ENCODE measurements at regions not wholly inside any gene's neighbourhood (a gene's known extent, or its start where the extent isn't known, plus 50 kb on each side); places are given as distances from the start of the nearest gene placed in this dataset.

- DNase-seq (ENCODE audit: low read depth in 2 of 2) = no peak
These were observed 125.8 kb upstream of the SPTLC3 start for GRCh38 chr20:12882832-12883506.

- DNase-seq (ENCODE audit: low read depth in 2 of 2) = no peak
These were observed 125.3 kb upstream of the SPTLC3 start for GRCh38 chr20:12883507-12883885.

DNA sequence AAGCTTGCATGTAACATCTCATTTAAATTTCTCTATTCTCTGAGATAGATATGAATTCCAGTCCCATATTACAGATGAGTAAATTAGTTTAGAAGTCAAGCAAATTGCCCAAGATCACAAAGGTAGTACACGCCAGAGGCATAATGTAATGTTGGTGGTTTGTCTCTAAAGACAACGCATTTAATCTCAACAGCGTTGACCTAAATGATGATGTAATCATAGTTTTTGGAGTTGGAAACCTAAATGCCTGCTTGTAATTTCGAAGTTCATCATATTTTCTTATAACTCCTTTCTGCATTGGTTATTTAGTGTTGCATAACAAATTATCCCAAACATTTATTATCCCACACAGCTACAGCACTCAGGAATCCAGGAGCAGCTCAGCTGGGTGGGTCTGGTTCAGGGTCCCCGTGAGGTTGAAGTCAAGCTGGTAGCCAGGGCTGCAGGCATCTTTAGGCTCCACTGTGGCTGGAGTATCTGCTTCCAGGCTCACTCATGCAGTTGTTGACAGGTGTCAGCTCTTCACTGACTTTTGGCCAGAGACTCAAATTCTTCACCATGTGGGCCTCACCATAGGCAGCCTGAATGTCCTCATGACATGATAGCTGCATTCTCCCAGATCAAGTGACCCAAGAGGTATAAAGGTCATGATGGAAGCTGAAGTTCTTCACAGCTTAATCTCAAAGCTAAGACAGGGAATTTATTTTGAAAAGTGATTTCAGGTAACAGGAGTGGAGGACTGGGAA, 122.0 kb upstream of the SPTLC3 start:
- no peak for DNase-seq (ENCODE audit: low read depth in 2 of 2)

GRCh38 chr20:12891643-12892042, 117.1 kb upstream of the SPTLC3 start:
- no peak for DNase-seq (ENCODE audit: low read depth in 2 of 2)

DNA sequence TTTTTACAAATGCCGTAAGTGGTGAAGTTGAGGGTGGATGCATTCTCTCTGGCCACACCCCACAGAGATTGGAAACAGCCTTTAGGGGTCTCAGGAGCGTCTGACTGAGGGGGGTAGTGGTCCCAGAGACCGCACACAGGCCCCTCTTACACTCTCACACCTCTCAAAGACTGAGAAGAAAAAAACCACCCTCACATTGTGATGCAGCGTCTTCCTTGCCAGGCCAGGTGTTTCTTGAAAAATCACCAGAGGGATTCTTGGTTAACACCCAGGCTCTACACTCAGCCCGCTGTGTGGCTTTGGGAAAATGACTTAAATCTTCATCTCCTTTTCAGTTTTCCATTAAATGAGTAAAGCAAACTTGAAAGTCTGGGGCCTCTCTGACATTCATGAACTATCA, 115.8 kb upstream of the SPTLC3 start:
- no peak for DNase-seq (ENCODE audit: low read depth in 2 of 2)

DNA sequence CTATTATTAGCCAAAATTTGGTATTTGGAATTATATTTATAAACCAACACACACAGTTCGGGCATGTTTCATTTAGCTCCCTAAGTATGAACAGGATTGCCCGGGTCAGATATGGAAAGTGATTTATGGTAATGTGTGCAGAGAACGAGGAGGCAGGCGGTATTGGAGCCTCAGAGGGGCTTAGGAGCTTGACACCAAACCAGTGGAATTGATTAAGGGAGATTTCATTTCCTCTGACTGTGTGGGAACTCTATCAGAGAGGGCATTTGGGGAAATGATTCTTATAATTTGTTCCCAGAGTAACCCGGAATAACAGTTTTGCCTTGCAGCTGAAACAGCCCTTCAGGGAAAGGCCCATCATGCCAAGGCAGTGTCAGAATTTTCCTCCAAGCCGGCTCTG, 115.1 kb upstream of the SPTLC3 start:
- DNase-seq (ENCODE audit: low read depth in 2 of 2) = no peak

DNA sequence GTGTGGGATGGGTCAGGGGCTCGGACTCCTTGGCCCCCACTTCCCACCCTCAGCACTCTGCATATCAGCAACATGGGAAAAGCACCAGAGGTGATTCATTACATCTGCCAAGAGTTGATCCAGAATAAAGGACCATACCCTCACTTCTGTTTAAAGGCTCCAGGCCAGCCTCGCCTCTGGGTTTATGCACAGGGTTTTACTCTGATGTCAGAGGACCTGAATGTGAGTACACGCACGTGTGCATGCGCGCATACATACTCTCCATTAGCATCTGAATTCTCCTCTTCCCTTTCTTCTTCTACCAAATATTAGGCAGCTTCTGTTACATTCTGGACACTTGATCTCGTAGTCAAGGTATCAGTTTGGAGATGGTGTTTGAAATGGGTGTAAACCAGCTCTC, 114.7 kb upstream of the SPTLC3 start:
- DNase-seq (ENCODE audit: low read depth in 2 of 2) = no peak

DNA sequence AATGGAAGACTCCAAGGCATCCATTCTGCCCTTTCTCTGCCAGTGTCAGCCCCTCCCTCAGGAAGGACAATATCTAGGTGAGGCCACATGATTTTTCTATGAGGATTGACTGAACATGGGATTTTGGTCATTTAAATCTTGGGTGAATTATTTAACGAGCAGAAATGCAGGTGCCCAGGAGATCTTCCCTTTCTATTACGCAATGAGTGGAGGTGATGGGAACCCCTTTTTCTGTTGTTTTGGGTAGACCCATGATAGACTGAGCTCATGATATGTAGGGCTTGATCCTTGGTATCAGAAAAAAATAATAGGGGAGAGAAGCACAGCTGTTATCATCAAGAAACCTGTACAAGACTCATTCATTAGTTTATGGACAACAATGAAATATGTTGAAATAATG, 112.6 kb upstream of the SPTLC3 start:
- DNase-seq (ENCODE audit: low read depth in 2 of 2) = no peak

DNA sequence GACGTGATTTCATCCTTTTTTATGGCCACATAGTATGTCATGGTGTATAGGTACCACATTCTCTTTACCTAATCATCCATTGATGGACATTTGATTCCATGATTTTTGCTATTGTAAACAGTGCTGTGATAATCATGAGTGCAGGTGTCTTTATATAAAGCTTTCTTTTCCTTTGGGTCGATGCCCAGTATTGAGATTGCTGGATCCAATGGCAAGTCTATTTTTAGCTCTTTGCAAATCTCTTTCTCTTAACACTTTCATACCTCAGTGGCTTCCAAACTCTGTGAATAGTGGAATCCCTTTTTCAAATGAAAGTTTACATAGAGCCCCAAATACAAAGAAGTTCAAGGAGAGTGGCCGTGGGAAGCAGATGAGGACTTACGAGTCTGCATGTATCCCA, 105.8 kb upstream of the SPTLC3 start:
- DNase-seq (ENCODE audit: low read depth in 2 of 2) = no peak

- DNase-seq (ENCODE audit: low read depth in 2 of 2) = no peak
These were observed 102.4 kb upstream of the SPTLC3 start for GRCh38 chr20:12906361-12906760.

GRCh38 chr20:12911372-12911771, 97.4 kb upstream of the SPTLC3 start:
- no peak for DNase-seq (ENCODE audit: low read depth in 2 of 2)

DNA sequence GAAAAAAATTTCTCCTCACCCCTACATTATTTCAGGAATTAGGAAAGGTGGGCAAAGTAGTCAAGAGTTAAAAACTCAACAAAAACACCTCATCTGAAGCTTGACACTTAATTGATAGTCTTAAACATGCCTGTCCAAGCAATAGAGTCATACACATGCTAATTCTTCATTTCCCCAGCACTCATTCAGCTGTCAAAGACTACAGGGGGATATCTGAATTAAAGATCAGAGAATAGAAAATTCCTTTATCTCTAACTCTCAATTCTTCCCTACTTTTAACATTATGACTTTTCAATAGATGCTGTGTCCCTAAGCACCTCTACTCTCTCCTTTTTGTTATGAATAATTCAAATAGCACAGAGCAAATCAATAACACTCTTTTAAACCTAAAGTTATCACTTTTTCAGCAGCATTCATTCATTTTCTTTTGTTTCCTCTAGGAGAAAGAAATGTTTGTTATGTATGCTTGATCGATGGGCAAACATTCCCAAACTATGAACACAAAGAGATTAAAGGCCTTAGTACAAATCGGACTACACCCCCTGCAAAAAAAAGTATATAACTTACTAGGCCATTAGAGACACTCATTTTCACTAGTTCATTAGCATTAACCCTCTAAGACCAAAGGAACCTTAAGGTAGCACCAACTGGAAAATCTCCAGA, 94.9 kb upstream of the SPTLC3 start:
- no peak for DNase-seq (ENCODE audit: low read depth in 2 of 2)

DNA sequence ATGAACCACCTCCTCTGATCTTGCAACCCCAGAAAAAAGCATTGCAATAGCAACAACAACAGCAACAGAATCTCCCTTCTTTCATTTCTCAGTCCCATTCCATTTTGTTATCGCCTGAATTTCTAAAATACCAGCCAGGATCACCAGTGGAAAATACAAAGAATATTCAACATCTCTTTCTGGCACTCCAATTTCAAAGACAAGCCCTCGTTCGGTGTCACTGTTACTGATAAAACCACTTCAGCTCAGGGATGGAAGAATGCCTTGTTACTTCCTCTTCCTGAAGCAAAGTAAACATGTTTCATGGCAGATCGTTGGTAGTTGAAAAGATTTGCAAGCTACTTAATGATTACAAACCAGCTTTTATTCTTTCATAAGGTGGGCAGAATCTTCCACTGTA, 94.0 kb upstream of the SPTLC3 start:
- no peak for DNase-seq (ENCODE audit: low read depth in 2 of 2)

DNA sequence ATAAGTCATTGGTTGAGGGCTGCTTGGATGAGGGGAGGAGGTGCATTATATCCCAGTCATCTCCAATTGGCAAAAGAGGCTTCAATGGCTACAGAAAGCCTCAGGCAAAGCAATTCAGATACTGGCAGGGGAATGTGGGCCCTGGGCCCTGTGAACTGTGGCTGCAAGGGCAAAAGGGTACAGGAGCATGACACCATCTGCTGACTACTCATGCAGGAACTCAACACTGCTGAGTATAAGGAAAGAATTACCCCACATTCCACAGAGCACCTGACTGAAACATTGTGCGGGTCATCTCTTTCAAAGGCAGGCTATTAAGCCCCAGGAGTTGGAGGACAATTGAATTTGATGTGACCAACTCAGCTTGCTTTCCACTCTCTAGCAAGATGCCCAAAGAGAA, 92.1 kb upstream of the SPTLC3 start:
- no peak for DNase-seq (ENCODE audit: low read depth in 2 of 2)

- DNase-seq (ENCODE audit: low read depth in 2 of 2) = no peak
These were observed 84.6 kb upstream of the SPTLC3 start for GRCh38 chr20:12924126-12924525.

- DNase-seq (ENCODE audit: low read depth in 2 of 2) = peak; percentile 85 to 88
These were observed 83.5 kb upstream of the SPTLC3 start for GRCh38 chr20:12925210-12925755.

- DNase-seq (ENCODE audit: low read depth in 2 of 2) = no peak
These were observed 82.6 kb upstream of the SPTLC3 start for GRCh38 chr20:12925863-12926793.

DNA sequence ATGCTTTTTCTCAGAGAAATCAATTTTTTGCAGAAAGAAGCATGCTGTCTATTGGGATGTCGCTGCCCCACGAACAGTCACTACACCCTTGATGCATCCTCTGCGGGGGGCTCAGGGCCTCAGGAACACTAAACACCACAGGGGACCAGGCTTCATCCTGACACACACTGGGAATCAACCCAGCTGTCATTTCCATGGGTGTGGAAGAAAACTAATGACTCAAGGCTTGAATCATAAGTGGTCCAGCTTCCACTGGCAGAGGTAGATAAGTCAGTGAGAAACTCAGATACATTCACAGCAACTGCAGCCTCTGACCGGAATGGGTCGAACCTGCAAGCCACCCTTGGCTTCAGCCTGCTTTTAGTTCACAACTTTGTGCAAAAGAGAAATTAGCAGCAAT, 81.3 kb upstream of the SPTLC3 start:
- peak in 1 of 2 donors; percentile 57 for DNase-seq (ENCODE audit: low read depth in 2 of 2)

GRCh38 chr20:12928358-12928754, 80.4 kb upstream of the SPTLC3 start:
- no peak for DNase-seq (ENCODE audit: low read depth in 2 of 2)

DNA sequence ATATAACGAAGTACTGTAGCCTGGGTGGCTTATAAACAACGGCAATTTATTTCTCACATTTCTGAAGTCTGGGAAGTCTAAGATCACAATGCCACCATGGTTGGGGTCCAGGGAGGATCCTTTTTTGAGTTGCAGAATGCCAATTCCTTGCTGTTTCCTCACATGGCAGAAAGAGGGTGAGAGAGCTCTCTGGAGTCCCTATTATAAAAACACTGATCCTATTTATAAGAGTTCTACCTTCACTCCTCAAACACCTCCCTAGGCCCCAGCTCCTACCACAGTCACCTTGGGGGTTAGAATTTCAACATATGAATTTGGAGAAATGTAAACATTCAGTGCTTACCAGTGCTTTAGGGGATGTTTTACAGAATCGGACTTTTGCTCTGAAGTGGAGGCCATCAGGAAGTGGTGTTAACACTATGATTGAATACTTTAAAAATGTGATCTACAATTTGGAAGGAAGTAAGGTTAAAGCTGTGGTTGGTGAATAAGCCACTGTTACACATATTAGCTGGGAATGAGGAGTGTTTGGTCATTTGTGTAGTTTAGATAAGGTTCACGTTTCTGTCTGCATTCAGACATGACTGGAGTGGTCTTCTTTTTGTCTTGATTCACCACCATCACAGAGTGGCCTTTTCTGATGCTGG, 79.9 kb upstream of the SPTLC3 start:
- peak; percentile 50 to 89 for DNase-seq (ENCODE audit: low read depth in 2 of 2)

GRCh38 chr20:12936020-12936419, 72.8 kb upstream of the SPTLC3 start:
- DNase-seq (ENCODE audit: low read depth in 2 of 2) = no peak
